Natural killer cell (primary cell): ENCODE measurements at regions not wholly inside any gene's neighbourhood (a gene's known extent, or its start where the extent isn't known, plus 50 kb on each side); places are given as distances from the start of the nearest gene placed in this dataset.
A peak's percentile ranks its signal among the peaks of the same experiment; 100 is the strongest.

Source experiments
- ATAC-seq, 3 donors: fragments of 150-1000 bp in 2 of 3; fragments of 200-7000 bp in 1 of 3; cut with Tn5 transposase; 1 replicate in 1 of 3; 2 replicates in 2 of 3; pipeline ENCODE4 v1.10.0; 2021; ENCODE audit warnings: mild to moderate bottlenecking in 2 of 3, moderate library complexity in 2 of 3
- DNase-seq, 2 donors: peaks; one replicate each; pipeline versions ENCODE4 v3.0.0 to v3.0.0-alpha.2; 2013 to 2021; ENCODE audit warnings: mixed read lengths in 1 of 2
- H3K27ac ChIP-seq: one replicate; pipeline ENCODE4 v1.5.1; 2013; ENCODE audit warnings: mild to moderate bottlenecking, low read length
- H3K27me3 ChIP-seq: one replicate; pipeline ENCODE4 v1.6.1; 2013; ENCODE audit warnings: low read length; ENCODE audit not compliant: control insufficient read depth, insufficient read depth
- H3K36me3 ChIP-seq: one replicate; pipeline ENCODE4 v1.6.1; 2013; ENCODE audit warnings: low read length; ENCODE audit not compliant: control insufficient read depth, insufficient read depth
- H3K4me1 ChIP-seq: one replicate; pipeline ENCODE4 v1.6.1; 2013; ENCODE audit warnings: low read length; ENCODE audit not compliant: control insufficient read depth, insufficient read depth
- H3K4me3 ChIP-seq: one replicate; pipeline ENCODE4 v1.5.1; 2013; ENCODE audit warnings: low read length
- H3K9me3 ChIP-seq: one replicate; pipeline ENCODE4 v1.6.1; 2013; ENCODE audit warnings: low read length; ENCODE audit not compliant: control insufficient read depth, insufficient read depth
- H3K27ac Mint-ChIP-seq, 2 donors: one replicate each; pipeline ENCODE4 v1.8.0; 2022; ENCODE audit warnings: mild to moderate bottlenecking in 2 of 2, mixed read lengths in 2 of 2, moderate library complexity in 1 of 2
- H3K27me3 Mint-ChIP-seq, 2 donors: one replicate each; pipeline ENCODE4 v1.8.0; 2022; ENCODE audit warnings: low read depth in 2 of 2, mixed read lengths in 2 of 2
- H3K36me3 Mint-ChIP-seq: one replicate; pipeline ENCODE4 v1.8.0; 2022; ENCODE audit warnings: mixed read lengths
- H3K4me1 Mint-ChIP-seq, 2 donors: one replicate each; pipeline ENCODE4 v1.8.0; 2022; ENCODE audit warnings: mixed read lengths in 2 of 2
- H3K4me3 Mint-ChIP-seq: one replicate; pipeline ENCODE4 v1.8.0; 2022; ENCODE audit warnings: mild to moderate bottlenecking, moderate library complexity, mixed read lengths
- H3K9me3 Mint-ChIP-seq, 2 donors: one replicate each; pipeline ENCODE4 v1.8.0; 2022; ENCODE audit warnings: mixed read lengths in 2 of 2
- CTCF ChIP-seq: fragments of 200-600 bp; IDR thresholded peaks from one replicate; pipeline ENCODE4 v1.8.0; 2022; ENCODE audit warnings: antibody characterized with exemption
- WGBS: methylation state at CpG from one replicate; pipeline ENCODE4 v1.1.7; 2013; ENCODE audit warnings: missing lambda C conversion rate; ENCODE audit not compliant: insufficient coverage; 5-methylcytosine and 5-hydroxymethylcytosine counted together
- intact Hi-C: fragments of 100-400 bp; cut with micrococcal nuclease; formaldehyde crosslinking; loops from one replicate; pipeline ENCODE4 v1.14.2; 2022

GRCh38 chr3:87145553-87145952 lies 81.6 kb upstream of the CHMP2B start:
- Histone ChIP-seq H3K27me3 (no peaks in the 10 kb centered on the region), H3K27ac (no peak overlapping the region), H3K4me1 (no peaks in the 10 kb centered on the region), H3K9me3 (peaks cover 11% of the 10 kb centered on the region), H3K4me3 (no peak overlapping the region), H3K36me3 (no peaks in the 10 kb centered on the region)
- Mint-ChIP-seq H3K27ac (no peak overlapping the region), H3K4me3 (no peak overlapping the region), H3K36me3 (no peaks in the 10 kb centered on the region), H3K9me3 (peaks cover 0 to 5% of the 10 kb centered on the region in 2 donors), H3K4me1 (no peaks in the 10 kb centered on the region), H3K27me3 (no peaks in the 10 kb centered on the region)
- ATAC-seq (no peak), DNase-seq (peak in 1 of 2 donors; percentile 1)
- no peak for TF ChIP-seq CTCF
- WGBS, result 73% methylated on average over 6 of the region's 6 CpGs
- intact Hi-C loops, result no loop called here

- Histone ChIP-seq H3K36me3 (no peaks in the 10 kb centered on the region), H3K27ac (no peak overlapping the region), H3K27me3 (no peaks in the 10 kb centered on the region), H3K4me1 (no peaks in the 10 kb centered on the region), H3K4me3 (no peak overlapping the region), H3K9me3 (peaks cover 3% of the 10 kb centered on the region)
- Mint-ChIP-seq H3K27me3 (no peaks in the 10 kb centered on the region), H3K36me3 (no peaks in the 10 kb centered on the region), H3K4me3 (no peak overlapping the region), H3K9me3 (peaks cover 6 to 9% of the 10 kb centered on the region in 2 donors), H3K4me1 (no peaks in the 10 kb centered on the region), H3K27ac (no peak overlapping the region)
- no peak for TF ChIP-seq CTCF
- DNase-seq (no peak), ATAC-seq (no peak)
- 83% methylated on average over 2 of the region's 2 CpGs for WGBS
- intact Hi-C loops, result no loop called here
Measured at GRCh38 chr3:87136066-87136596, 91.0 kb upstream of the CHMP2B start.

GRCh38 chr3:87135412-87135811 lies 91.7 kb upstream of the CHMP2B start:
- H3K27ac ChIP-seq, result no peak overlapping the region
- no peak overlapping the region for H3K27ac Mint-ChIP-seq
- intact Hi-C loops, result no loop called here
- WGBS, result 79% methylated on average over 3 of the region's 3 CpGs
- H3K9me3 ChIP-seq, result no peaks in the 10 kb centered on the region
- H3K4me3 ChIP-seq, result no peak overlapping the region
- H3K27me3 ChIP-seq, result no peaks in the 10 kb centered on the region
- no peaks in the 10 kb centered on the region for H3K4me1 ChIP-seq
- ATAC-seq (no peak), DNase-seq (no peak)
- H3K27me3 Mint-ChIP-seq, result no peaks in the 10 kb centered on the region
- H3K36me3 Mint-ChIP-seq, result no peaks in the 10 kb centered on the region
- TF ChIP-seq CTCF, result no peak
- no peaks in the 10 kb centered on the region for H3K4me1 Mint-ChIP-seq
- no peak overlapping the region for H3K4me3 Mint-ChIP-seq
- no peaks in the 10 kb centered on the region for H3K36me3 ChIP-seq
- H3K9me3 Mint-ChIP-seq, result peaks cover 6% of the 10 kb centered on the region in 2 donors

- no peak for TF ChIP-seq CTCF
- no peaks in the 10 kb centered on the region for H3K4me1 ChIP-seq
- no peak overlapping the region for H3K27ac Mint-ChIP-seq
- H3K36me3 Mint-ChIP-seq, result no peaks in the 10 kb centered on the region
- 94% methylated on average over 2 of the region's 2 CpGs for WGBS
- ATAC-seq (no peak), DNase-seq (no peak)
- no peaks in the 10 kb centered on the region for H3K27me3 ChIP-seq
- no peak overlapping the region for H3K4me3 ChIP-seq
- peaks cover 3 to 6% of the 10 kb centered on the region in 2 donors for H3K9me3 Mint-ChIP-seq
- no peaks in the 10 kb centered on the region for H3K36me3 ChIP-seq
- no peaks in the 10 kb centered on the region for H3K9me3 ChIP-seq
- intact Hi-C loops, result no loop called here
- no peak overlapping the region for H3K4me3 Mint-ChIP-seq
- no peak overlapping the region for H3K27ac ChIP-seq
- H3K4me1 Mint-ChIP-seq, result no peaks in the 10 kb centered on the region
- no peaks in the 10 kb centered on the region for H3K27me3 Mint-ChIP-seq
Measured at GRCh38 chr3:87132801-87133200, 94.3 kb upstream of the CHMP2B start.
